KG1 (cell line): ENCODE measurements at regions not wholly inside any gene's neighbourhood (a gene's known extent, or its start where the extent isn't known, plus 50 kb on each side); places are given as distances from the start of the nearest gene placed in this dataset.

Source experiments
- DNase-seq: peaks from one replicate; lab custom pipeline; 2025; lab: John Stamatoyannopoulos, UW

DNA sequence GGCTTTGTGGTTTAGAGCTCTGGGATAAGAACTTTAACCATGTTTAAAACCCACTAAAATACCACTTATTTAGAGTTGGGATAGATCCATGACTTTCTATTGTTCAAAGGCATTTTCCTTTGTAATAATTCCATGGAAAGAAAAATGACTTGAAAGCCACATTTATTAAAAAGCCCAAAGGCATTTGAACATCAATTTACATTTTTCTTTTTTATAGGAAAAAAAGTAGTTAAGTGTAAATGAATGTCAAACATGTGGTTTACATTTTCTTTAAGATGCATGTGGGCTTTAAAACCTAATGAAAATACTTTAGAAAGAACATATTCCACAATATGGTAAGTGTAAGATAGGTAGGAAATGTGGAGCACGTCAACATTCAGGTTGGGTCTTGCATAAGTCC lies 443.2 kb downstream of the TOX3 start:
- DNase-seq = no peak

DNA sequence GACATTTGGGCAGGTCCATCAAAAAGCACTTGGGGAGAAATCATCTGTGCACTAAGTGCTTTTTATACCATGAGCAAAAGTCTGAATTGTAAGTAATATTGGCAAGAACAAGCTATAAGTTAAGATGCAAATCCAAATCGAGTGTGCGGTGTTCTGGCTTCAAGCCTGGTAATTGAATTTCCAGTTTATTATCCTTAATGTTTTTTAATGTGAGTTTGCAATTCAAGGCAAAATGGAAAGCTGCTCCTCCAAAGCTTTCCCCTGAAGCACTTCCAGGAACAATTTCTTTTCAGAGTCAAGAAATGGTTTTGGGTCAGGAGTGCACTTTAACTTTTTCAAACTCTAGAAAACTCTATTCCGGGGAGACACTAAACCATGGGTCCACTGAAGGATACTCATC lies 445.7 kb downstream of the TOX3 start:
- no peak for DNase-seq

DNA sequence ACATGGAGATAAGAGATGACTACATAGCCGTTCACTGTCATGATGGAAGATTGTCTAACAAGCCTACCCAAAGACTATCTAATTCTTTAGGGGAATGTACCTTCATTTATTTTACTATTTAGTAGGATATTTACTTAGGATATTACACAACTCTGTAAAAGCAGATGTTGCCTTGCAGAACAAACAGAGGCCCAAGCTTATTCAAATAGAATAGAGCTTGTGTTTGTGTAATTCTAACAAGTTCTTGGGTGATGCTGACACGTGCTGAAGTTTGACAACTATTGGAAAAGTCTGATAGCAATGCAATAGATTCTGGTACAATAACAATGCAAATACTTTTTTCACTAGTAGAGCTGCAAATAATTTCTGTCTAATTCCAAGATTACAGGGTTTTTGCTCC lies 447.6 kb downstream of the TOX3 start:
- no peak for DNase-seq

DNA sequence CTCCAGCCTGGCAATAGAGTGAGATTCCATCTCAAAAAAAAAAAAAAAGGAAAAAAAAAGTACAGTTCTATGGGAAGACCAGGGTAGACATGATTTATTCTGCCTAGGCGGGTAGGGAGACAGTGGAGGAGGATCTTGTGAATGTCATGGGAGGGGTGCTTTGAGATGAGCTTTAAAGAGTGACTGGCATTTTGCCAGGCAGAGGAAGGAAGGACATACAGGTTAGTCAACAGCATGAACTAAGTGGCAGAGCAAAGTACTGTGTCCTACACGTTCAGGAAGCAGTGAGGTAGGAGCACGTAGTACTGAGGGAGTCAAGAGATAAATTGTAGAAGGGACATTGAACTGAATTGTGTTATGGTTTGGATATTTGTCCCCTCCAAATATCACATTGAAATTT lies 451.5 kb downstream of the TOX3 start:
- DNase-seq = no peak

DNA sequence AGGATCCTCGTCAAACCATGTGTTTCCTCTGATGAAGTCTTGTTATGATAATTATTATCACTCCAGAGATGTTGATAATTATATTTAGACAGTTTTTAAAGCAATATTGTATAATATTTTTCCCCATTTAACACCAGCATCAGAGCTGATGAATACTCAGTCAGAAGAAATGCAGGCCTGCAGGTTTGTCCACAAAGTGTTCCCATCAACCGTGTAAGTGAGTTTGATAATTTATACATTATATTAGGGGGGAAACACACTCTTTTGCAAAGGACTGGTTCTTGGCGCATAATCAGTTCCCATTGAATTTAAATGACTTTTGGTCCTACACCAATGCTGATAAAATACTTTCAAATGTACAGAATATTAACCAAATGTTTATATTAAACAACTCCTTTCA lies 454.8 kb downstream of the TOX3 start:
- DNase-seq = no peak

DNA sequence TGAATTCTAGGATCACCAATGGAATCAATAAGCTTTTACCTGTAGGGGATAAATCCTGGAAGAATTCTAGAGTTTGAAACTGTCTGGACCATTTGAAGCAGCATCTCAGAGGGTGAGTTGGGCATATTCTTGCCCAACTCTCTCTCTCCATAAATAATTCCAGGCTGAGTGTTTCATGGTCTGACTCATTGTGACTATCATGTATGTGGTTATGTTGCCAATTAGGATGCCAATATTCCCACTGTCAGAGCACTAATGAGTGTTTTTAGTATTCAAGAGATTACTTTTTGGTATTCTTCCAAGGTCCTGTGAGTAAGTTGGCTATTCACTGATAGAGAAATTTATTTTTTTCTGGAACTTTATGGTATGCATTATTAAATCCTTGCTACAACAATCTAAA lies 456.9 kb downstream of the TOX3 start:
- no peak for DNase-seq

DNA sequence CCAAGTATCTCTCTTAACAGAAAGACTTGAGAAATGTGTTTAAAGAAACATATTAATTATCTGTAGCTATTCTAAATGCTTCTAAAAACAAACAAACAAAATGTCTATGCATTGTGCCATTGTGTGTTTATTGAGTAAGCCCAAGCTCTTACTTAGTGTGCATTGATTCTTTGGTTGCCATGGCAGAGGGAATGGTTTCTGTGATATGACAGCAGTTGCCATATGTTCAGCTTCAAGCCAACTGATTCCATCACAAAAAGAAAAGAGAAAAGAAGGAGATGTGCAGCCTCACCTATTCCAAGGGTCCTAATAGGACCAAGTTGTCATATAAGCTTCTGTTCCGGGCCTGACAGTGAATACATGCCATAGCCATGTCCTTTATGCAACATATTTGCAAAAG lies 457.5 kb downstream of the TOX3 start:
- DNase-seq = no peak

DNA sequence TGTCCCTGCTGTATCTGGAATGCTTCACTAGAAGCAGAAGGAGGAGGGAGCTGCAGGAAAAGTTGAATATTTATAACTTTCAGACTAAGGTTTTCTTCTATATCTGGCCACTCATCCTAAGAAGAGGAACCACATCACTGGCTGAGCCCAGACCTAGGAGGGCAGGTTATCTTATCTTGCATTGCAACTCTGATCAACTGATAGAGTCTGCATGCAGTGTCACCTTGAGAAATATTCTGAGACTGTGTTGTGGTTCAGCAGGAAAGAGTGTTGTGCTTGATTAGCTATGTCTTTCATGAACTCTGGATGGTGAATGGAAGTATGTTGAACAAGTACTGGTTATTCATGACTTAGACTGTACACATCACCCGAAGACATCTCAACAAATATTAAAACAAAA lies 460.0 kb downstream of the TOX3 start:
- DNase-seq = no peak

DNA sequence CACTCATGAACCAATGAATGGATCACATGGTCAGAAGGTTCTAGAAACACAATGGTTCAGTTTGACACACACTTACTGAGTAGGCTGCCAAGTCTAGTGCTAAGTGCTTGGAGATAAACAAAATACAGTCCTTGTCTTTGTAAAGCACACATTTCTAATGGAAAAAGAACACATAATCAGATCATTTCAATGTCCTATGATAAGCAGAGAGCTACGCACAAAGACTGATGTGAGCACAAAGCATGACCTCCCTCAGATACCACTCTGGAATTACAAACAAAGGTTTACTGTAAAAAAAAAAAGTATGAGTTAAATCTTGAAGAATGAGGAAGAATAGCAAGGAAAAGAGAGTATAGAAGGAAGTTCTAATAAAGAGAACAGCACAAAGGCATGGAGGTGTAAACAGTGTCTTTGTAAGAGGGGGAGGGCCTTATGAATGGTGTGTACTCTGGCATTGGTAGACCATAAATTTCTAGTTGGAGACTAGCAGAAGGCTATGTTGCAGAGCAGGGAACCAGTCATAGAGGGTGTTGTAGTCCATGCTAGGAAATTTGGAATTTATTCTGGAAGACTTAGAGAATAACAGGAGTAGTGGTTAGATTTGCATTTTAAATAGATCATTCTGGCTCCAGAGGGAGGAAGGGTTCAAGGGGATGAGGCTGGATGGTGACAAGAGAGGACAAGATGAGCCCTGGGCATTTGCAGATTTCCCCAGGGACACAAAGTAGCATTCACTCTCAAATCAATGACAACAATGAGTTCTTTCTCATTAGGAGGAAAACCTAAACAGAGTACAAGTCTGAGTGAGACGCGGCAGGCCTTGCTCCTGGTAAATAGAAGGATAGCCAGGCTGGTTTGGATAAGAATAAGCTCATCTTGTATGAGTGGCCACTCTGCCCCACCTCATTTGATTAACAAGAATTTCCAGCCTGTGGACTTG lies 468.0 kb downstream of the TOX3 start:
- no peak for DNase-seq

DNA sequence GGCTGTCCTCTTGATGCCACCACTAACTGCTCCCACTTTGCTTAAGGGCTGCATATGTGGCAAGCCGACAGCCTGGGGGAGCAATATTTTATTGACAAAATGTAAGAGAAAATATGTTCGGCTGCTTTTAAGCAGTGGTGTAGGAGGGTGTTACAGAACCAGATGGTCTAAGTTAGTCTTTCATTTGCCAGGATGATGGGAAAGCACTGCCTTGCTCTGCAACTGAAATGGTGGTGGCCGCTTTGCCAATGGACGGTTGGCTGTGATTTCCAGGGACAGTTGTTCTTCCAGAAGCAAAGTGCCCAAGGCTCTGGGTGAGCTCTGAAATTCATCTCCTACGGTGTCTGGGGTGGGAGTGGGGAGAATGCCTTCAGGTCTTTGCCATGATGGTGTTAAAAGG lies 469.3 kb downstream of the TOX3 start:
- no peak for DNase-seq

DNA sequence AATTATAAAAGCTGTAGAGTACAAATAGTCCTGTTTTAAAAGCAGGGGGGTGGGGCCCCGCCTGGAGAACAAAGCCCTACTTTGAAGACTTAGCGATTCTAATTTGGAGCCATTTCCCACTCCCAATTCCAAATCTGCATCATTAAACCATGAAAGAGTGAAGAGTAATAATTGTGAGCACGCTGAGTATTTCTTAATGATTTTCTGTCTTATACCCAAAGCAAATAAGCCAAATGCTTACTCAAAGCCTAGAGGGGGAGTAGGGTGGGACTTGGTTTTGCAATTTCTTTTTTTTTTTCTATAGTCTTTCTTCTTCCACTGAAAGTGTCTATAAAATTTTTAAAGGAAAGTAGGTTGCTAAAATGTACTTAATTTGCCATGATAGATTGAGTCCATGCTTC lies 470.1 kb downstream of the TOX3 start:
- no peak for DNase-seq

DNA sequence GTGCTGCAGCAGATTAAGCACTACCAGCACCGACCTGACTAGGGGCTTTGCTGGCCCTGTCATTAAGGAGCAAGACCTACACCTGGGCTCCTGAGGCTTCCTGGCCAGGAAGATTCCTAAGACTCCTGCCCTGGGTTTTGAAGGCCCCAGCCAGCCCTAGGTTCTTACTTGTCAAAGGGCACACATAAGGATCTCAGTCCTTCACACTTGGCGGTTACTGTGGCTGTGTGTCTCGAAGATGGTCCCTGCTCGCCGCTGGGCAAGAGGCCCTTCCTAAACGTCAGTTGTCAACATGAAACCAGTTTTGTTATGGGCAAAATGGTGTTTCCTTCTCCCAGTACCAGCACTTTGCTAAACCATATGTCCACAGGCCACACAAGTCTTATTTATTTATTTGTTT lies 470.6 kb downstream of the TOX3 start:
- no peak for DNase-seq

DNA sequence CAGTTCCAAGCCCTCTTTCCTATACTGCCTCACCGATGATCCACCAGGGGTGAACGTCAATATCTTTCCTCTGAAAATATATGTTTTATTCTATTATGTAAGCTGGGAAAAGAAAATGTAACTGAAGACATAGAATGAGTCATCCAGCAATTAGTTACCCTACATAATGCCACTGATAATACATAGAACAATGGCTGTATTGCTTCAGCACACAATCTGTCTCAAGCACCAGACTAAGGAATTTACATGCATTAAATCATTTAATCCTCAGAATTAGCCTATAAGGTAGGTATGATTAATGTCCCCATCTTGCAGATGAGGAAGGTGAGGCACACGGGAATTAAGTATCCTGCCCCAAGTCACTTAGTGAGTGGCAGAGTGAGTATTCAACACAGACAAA lies 472.8 kb downstream of the TOX3 start:
- no peak for DNase-seq

DNA sequence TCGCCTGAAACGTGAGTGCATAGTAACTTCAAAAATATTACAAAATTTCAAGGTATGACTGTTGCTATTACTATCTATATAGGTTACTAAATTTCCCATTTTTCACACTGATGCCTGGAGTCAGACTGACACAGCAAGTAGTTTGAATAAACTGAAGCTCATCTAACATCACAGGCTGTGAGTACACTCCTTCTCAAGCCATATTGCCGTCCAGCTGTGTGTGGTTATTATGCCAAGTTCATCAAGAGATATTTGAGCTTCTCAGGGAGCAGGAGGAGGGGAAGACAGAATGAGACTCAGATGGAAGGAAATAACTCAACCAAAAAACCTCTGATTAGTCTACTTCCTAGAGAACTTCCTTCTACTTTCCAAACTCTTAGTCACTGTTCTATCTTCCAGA lies 473.9 kb downstream of the TOX3 start:
- DNase-seq = no peak

DNA sequence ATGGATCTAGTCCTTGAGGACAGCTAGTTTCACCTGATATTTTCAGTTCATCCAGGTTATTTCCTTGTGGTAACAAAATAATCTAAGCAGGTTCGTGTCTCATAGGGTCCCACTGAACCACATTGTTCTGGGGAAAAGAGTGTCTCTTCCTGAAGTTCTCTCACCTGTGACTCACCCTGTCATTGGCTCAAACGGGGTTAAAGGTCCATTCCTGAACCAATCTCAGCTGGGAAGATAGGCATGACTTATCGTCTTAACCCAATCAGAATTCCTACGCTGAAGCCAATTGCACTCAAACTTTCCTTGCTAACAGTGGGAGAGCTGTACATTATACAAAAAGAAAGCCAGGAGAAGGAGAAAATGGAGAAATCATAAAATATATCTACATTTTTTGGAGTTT lies 475.8 kb downstream of the TOX3 start:
- DNase-seq = no peak

DNA sequence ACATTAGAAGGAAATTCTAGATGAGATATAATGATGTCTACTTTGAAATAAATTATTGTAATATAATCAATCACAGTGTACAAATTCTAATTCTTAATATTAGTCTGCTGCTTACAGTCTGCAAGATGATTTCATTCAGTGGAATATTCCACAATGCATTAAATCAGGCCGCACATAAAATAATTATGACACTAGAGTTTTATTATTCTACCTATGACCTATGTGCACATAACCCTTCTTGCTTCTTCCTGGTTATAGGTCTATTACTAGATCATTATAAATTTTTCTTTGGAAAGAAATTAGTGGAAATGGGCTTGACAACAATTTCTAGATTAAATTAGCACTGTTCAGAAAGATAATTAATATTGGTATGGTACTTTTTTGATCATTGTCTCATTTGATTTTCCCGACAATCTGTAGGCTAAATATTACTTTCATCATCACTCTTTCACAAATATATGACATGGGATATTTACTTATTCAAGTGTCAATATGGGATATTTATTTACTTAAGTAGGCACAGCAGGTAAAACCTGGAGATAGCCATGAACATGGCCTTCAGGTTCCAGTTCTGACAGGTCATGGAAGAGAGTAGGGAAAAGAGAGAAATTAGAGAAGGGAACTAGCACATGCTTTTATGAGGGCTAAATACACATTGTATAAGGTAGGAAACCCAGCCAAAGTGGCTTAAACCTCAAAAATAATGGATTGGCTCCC lies 476.4 kb downstream of the TOX3 start:
- no peak for DNase-seq

DNA sequence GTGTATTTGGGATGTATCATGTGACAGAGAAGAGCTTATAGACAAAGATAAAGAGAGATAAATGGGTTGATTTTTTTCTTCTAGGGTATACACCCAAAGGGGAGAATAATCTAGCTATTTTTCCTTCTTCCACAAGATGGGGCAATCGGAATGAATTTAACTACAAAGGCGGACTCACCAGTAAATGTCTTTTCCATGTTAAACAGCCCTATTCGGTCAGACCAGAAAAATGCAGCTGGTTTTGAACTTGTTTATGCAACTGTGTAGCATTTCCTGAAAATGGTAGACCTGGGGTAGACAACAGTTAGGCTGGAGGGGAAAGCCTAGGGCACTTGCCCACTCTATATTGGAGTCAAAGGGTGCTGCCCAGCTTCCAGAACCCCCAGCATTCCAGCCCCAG lies 477.1 kb downstream of the TOX3 start:
- no peak for DNase-seq

DNA sequence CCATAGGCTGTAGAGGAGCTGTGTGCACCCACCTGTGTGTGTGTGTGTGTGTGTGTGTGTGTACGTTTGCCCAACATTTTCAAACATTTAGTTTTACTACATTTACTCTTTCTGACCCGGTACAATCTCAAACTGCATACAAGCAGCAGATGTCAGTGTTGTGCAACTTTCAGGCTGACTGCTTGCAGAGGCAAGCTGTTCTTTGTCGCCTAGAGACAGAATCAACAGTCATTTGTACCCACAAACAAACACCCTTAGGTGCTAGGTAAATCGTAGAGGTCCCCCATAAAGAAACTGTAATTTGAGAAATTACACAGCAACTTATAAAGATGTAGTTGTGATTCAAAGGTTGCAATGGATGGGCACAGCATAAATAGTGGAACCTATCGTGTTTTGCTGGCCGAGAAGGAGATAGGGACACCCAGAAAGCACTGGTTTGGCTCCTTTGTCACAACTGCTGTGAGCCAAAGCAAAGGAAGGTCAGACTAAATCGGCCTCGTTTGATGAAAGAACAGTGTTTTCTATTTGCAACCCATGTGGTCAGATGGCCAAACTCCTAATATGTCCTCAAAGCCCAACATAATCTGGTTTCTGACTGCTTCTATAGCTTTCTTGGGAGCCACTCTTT lies 478.4 kb downstream of the TOX3 start:
- DNase-seq = no peak

DNA sequence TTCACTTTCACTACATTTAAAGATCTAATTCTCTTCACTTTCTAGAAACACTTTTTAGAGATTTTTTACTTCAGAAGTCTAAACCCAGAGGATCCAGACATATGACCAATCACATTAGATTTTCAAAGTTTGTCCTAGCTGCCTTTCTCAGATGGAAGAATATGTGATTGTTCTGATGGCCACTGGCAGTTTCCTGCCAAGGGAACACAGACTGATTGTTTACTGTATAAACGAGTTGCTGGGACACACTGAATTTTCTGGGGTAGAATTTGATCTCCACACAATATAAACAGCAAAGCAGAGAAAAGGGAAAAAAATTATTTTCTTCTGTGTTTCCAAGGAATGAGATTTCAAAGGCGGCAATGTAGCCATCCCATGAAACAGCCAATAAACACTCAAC lies 480.0 kb downstream of the TOX3 start:
- DNase-seq = no peak

DNA sequence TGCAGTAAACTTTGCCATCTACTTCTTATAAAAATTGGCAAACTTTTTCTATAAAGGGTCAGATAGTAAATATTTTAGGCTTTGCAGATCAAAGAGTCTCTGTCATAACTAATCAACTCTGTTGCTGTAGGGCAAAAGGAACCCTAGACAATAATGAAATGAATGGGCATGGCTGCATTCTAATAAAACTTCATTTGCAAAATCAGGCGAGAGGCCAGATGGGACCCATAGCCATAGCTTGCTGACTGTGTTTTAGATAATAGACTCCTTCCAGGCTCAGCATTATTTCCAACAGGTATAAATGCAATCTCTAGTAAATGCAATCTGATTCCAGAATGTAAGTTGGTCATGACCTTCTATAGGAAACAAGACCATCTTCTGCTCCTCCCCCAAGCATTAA lies 490.7 kb downstream of the TOX3 start:
- DNase-seq = no peak

DNA sequence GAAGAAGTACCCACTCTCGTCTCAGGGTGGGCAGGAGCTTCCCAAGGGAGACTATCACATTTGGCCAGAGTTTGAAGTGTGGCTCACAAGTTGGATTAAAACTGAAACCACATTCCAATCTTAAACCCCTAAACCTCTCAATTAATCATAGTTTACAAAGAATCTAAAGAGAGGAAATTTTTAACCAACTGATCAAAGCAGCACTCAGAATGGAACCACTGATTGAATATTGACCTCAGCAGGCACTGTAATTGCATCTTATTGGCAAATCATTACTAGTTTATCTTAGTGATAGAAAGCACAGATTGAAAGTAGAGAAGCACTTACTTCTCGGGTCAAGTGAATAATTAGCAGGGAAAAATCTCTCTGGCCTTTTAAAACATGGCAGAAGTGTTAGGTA lies 491.6 kb downstream of the TOX3 start:
- DNase-seq = no peak

DNA sequence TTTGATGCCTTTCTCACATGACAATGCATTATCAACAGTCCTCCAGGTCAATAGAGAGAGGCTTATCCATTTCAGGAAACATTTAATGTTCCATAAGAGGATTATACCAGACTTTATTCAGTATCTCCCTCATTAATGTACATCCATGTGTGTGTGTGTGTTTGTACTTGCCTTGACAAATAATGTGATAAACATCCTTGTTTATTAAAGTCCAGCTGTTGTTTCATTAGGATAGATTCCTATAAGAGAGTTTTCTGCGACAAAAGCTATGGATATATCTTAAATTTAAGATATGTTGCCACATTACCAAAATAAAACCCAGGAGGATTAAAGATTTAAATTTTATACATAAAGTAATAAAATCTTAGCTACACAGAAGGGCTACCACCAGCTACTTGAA lies 492.6 kb downstream of the TOX3 start:
- no peak for DNase-seq

DNA sequence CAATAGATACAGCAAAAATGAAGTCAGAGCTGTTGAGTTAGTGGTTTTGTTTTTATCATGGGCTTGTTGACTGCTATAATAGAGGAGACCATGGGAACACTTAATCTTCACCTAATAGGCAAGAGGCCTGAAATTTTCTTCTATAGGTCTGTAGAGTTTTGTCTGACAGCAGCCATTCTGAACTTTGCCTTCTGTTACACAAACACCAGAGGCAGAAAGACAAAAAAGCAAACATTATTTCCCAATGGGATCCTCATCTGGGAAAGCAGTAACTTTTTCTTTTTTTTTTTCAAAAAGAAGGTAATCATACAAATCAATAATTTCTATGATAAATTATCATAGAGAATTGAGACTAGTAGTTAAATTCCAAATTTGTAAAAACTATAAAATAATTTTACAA lies 494.1 kb downstream of the TOX3 start:
- DNase-seq = no peak
